Gastrocnemius medialis (tissue), 4 donors: ENCODE measurements at regions not wholly inside any gene's neighbourhood (a gene's known extent, or its start where the extent isn't known, plus 50 kb on each side); places are given as distances from the start of the nearest gene placed in this dataset.

ENCODE experiments used
- ATAC-seq, 2 donors: fragments of 150-250 bp; one replicate each; pipeline ENCODE4 v1.9.1; 2016
- DNase-seq, 2 donors: peaks; one replicate each; pipeline ENCODE4 v3.0.0-alpha.2; 2019
- H3K27ac ChIP-seq, 4 donors: fragments of 200-600 bp; sonication (generic); 1 replicate in 1 of 4; 2 replicates in 3 of 4; pipeline ENCODE4 v1.5.1; 2016 to 2018; ENCODE audit warnings: mild to moderate bottlenecking in 2 of 4, moderate library complexity in 1 of 4
- H3K27me3 ChIP-seq, 3 donors: fragments of 200-600 bp; sonication (generic) in 2 of 3; 1 replicate in 1 of 3; 2 replicates in 2 of 3; pipeline versions ENCODE4 v1.5.1 to v1.6.0; 2016 to 2019; ENCODE audit warnings: mild to moderate bottlenecking in 1 of 3, moderate library complexity in 1 of 3
- H3K36me3 ChIP-seq, 2 donors: fragments of 200-600 bp; sonication (generic) in 1 of 2; one replicate each; pipeline ENCODE4 v1.5.1; 2017 to 2018
- H3K4me1 ChIP-seq, 2 donors: fragments of 200-600 bp; sonication (generic) in 1 of 2; one replicate each; pipeline ENCODE4 v1.5.1; 2016 to 2017; ENCODE audit warnings: mild to moderate bottlenecking in 2 of 2
- H3K4me3 ChIP-seq, 4 donors: fragments of 200-600 bp; sonication (generic) in 3 of 4; 1 replicate in 1 of 4; 2 replicates in 3 of 4; pipeline ENCODE4 v1.5.1; 2016 to 2019; ENCODE audit warnings: mild to moderate bottlenecking in 2 of 4
- H3K9me3 ChIP-seq, 3 donors: fragments of 200-600 bp; sonication (generic) in 2 of 3; 1 replicate in 1 of 3; 2 replicates in 2 of 3; pipeline ENCODE4 v1.5.1; 2016 to 2019
- POLR2A ChIP-seq, 2 donors: fragments of 450-650 bp; IDR thresholded peaks; one replicate each; pipeline ENCODE4 v1.6.1; 2017; ENCODE audit warnings: antibody characterized with exemption in 2 of 2, mild to moderate bottlenecking in 2 of 2, moderate library complexity in 2 of 2
- in situ Hi-C, 4 donors: fragments of 200-750 bp; cut with MboI; loops; one replicate each; pipeline versions ENCODE4 v1.15.0 to v1.8.0; 2017; ENCODE audit warnings: low sequenced_read_pairs in 4 of 4
- intact Hi-C: fragments of 100-400 bp; cut with DNase I; formaldehyde crosslinking; loops from one replicate; pipeline ENCODE4 v1.15.1; 2023; ENCODE audit warnings: low total_unique reads
- TF ChIP-seq, protein P1 (sequence below), 5 experiments: fragments of 450-650 bp in 3 of 5; fragments of 200-600 bp in 2 of 5; sonication (generic) in 2 of 5; IDR thresholded peaks in 4 of 5; conservative IDR thresholded peaks in 1 of 5; 1 replicate in 4 of 5; 2 replicates in 1 of 5; pipeline ENCODE4 v1.5.1; 2016 to 2019; ENCODE audit warnings: antibody characterized with exemption in 5 of 5, mild to moderate bottlenecking in 3 of 5, moderate library complexity in 3 of 5

- intact Hi-C loops: no loop called here
- in situ Hi-C loops: no loop called here
- TF ChIP-seq, protein P1, sequence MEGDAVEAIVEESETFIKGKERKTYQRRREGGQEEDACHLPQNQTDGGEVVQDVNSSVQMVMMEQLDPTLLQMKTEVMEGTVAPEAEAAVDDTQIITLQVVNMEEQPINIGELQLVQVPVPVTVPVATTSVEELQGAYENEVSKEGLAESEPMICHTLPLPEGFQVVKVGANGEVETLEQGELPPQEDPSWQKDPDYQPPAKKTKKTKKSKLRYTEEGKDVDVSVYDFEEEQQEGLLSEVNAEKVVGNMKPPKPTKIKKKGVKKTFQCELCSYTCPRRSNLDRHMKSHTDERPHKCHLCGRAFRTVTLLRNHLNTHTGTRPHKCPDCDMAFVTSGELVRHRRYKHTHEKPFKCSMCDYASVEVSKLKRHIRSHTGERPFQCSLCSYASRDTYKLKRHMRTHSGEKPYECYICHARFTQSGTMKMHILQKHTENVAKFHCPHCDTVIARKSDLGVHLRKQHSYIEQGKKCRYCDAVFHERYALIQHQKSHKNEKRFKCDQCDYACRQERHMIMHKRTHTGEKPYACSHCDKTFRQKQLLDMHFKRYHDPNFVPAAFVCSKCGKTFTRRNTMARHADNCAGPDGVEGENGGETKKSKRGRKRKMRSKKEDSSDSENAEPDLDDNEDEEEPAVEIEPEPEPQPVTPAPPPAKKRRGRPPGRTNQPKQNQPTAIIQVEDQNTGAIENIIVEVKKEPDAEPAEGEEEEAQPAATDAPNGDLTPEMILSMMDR (IDR thresholded peaks at IDR 0.05 in 4 of 5, conservative IDR thresholded peaks at IDR 0.05 in 1 of 5): no peak
Measured at GRCh38 chr4:125101719-125102118, 213.0 kb upstream of the FAT4 start.

DNA sequence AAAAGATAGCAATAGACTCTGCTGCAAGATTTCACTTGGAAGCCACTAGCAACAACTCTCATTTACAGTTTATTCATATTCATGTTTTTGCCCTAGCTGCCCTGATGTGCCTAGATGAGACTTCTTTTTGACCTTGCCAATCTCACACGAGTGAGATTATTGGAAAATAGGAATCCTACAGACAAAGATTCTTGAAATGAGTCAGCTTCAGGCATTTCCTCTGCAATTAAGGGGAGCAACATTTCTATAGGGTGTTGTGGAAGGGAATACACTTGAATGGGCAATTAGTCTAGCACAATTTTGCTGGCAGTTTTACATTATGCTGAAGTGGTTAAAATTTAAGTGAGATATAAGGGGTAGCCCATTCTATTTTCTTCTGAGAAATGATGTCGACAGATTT lies 217.0 kb upstream of the FAT4 start:
- H3K4me3 ChIP-seq: no peak overlapping the region
- intact Hi-C loops (no loop called here), in situ Hi-C loops (no loop called here)
- TF ChIP-seq, protein P1 (IDR thresholded peaks at IDR 0.05 in 4 of 5, conservative IDR thresholded peaks at IDR 0.05 in 1 of 5): no peak
- TF ChIP-seq POLR2A (IDR thresholded peaks at IDR 0.05): no peak
- no peaks in the 10 kb centered on the region for H3K27me3 ChIP-seq
- ATAC-seq (no peak), DNase-seq (no peak)
- H3K27ac ChIP-seq: no peak overlapping the region
- H3K9me3 ChIP-seq: no peaks in the 10 kb centered on the region
- no peaks in the 10 kb centered on the region for H3K4me1 ChIP-seq
- no peaks in the 10 kb centered on the region for H3K36me3 ChIP-seq

More at GRCh38 chr4:125101719-125102118, 213.0 kb upstream of the FAT4 start:
- Histone ChIP-seq H3K4me1 (no peaks in the 10 kb centered on the region), H3K4me3 (no peak overlapping the region), H3K27me3 (no peaks in the 10 kb centered on the region), H3K27ac (no peak overlapping the region), H3K9me3 (no peaks in the 10 kb centered on the region), H3K36me3 (no peaks in the 10 kb centered on the region)
- ATAC-seq: no peak
- DNase-seq: no peak

GRCh38 chr4:125096662-125097061 lies 218.1 kb upstream of the FAT4 start:
- Histone ChIP-seq H3K27me3 (no peaks in the 10 kb centered on the region), H3K4me1 (no peaks in the 10 kb centered on the region), H3K9me3 (no peaks in the 10 kb centered on the region), H3K27ac (no peak overlapping the region), H3K36me3 (no peaks in the 10 kb centered on the region), H3K4me3 (no peak overlapping the region)
- no peak for DNase-seq
- TF ChIP-seq, protein P1 (IDR thresholded peaks at IDR 0.05 in 4 of 5, conservative IDR thresholded peaks at IDR 0.05 in 1 of 5): no peak
- TF ChIP-seq POLR2A (IDR thresholded peaks at IDR 0.05): no peak
- intact Hi-C loops (no loop called here), in situ Hi-C loops (no loop called here)
- no peak for ATAC-seq

GRCh38 chr4:125091541-125091940 lies 223.2 kb upstream of the FAT4 start:
- no peak overlapping the region for H3K4me3 ChIP-seq
- H3K36me3 ChIP-seq: no peaks in the 10 kb centered on the region
- in situ Hi-C loops (no loop called here), intact Hi-C loops (no loop called here)
- H3K27me3 ChIP-seq: no peaks in the 10 kb centered on the region
- ATAC-seq (no peak), DNase-seq (no peak)
- no peaks in the 10 kb centered on the region for H3K9me3 ChIP-seq
- no peak overlapping the region for H3K27ac ChIP-seq
- no peak for TF ChIP-seq POLR2A (IDR thresholded peaks at IDR 0.05)
- TF ChIP-seq, protein P1 (IDR thresholded peaks at IDR 0.05 in 4 of 5, conservative IDR thresholded peaks at IDR 0.05 in 1 of 5): no peak
- no peaks in the 10 kb centered on the region for H3K4me1 ChIP-seq

GRCh38 chr4:125091101-125091500 lies 223.7 kb upstream of the FAT4 start:
- in situ Hi-C loops: no loop called here
- ATAC-seq: no peak

More at GRCh38 chr4:125091101-125091500, 223.7 kb upstream of the FAT4 start:
- Histone ChIP-seq H3K4me1 (no peaks in the 10 kb centered on the region), H3K27me3 (no peaks in the 10 kb centered on the region), H3K36me3 (no peaks in the 10 kb centered on the region), H3K27ac (no peak overlapping the region), H3K4me3 (no peak overlapping the region), H3K9me3 (no peaks in the 10 kb centered on the region)
- intact Hi-C loops: no loop called here
- TF ChIP-seq, protein P1 (IDR thresholded peaks at IDR 0.05 in 4 of 5, conservative IDR thresholded peaks at IDR 0.05 in 1 of 5): no peak
- TF ChIP-seq POLR2A (IDR thresholded peaks at IDR 0.05): no peak
- DNase-seq: no peak
